HEK293T (cell line): ENCODE measurements at regions not wholly inside any gene's neighbourhood (a gene's known extent, or its start where the extent isn't known, plus 50 kb on each side); places are given as distances from the start of the nearest gene placed in this dataset.

Experiments
- BHLHE40 ChIP-seq: fragments of 450-650 bp; IDR thresholded peaks from 2 replicates; pipeline ENCODE4 v1.6.1; 2016; ENCODE audit warnings: mild to moderate bottlenecking, moderate library complexity, borderline replicate concordance
- CTBP1 ChIP-seq: fragments of 450-650 bp; IDR thresholded peaks from 2 replicates; pipeline ENCODE4 v1.6.1; 2016; ENCODE audit warnings: borderline replicate concordance
- ELF4 ChIP-seq: fragments of 450-650 bp; IDR thresholded peaks from 2 replicates; pipeline ENCODE4 v1.6.1; 2017; ENCODE audit warnings: antibody characterized with exemption
- FOXK2 ChIP-seq: fragments of 450-650 bp; IDR thresholded peaks from 2 replicates; pipeline ENCODE4 v1.6.1; 2016; ENCODE audit warnings: mild to moderate bottlenecking
- HDGF ChIP-seq: fragments of 450-650 bp; IDR thresholded peaks from 2 replicates; pipeline ENCODE4 v1.6.1; 2017; ENCODE audit warnings: antibody characterized with exemption, borderline replicate concordance
- PKNOX1 ChIP-seq: fragments of 450-650 bp; IDR thresholded peaks from 2 replicates; pipeline ENCODE4 v1.6.1; 2016
- SP1 ChIP-seq: fragments of 450-650 bp; IDR thresholded peaks from 2 replicates; pipeline ENCODE4 v1.6.1; 2017
- ZNF384 ChIP-seq: fragments of 450-650 bp; IDR thresholded peaks from 2 replicates; pipeline ENCODE4 v1.6.1; 2016

GRCh38 chr16:72243621-72244020, 71.7 kb upstream of the PMFBP1 start:
- TF ChIP-seq ELF4 (no peak), FOXK2 (no peak), CTBP1 (no peak), HDGF (no peak), BHLHE40 (no peak), SP1 (no peak), ZNF384 (no peak), PKNOX1 (no peak)
